Calu3 (cell line): ENCODE measurements at regions not wholly inside any gene's neighbourhood (a gene's known extent, or its start where the extent isn't known, plus 50 kb on each side); places are given as distances from the start of the nearest gene placed in this dataset.

Experiments used
- BruUV-seq: library from RNA; stranded (reverse); fragments of 400-500 nt; replicated peaks from 2 replicates; lab custom pipeline; 2021; lab: Mats Ljungman, UMichigan
- CTCF ChIA-PET: fragments of 300-600 bp; sonication (Branson Sonifier 250); formaldehyde crosslinking; loops from one replicate; lab custom pipeline; 2022; ENCODE audit warnings: antibody characterized with exemption; lab: Charles Lee
- DNase-seq: peaks from one replicate; pipeline ENCODE4 v3.0.0; 2022
- H3K27ac Mint-ChIP-seq: one replicate; pipeline ENCODE4 v1.8.0; 2022; ENCODE audit warnings: mixed read lengths; ENCODE audit not compliant: unreplicated experiment
- H3K27me3 Mint-ChIP-seq: one replicate; pipeline ENCODE4 v1.8.0; 2022; ENCODE audit warnings: mixed read lengths; ENCODE audit not compliant: unreplicated experiment
- H3K36me3 Mint-ChIP-seq: one replicate; pipeline ENCODE4 v1.8.0; 2022; ENCODE audit warnings: mild to moderate bottlenecking, moderate library complexity, mixed read lengths; ENCODE audit not compliant: insufficient read depth, unreplicated experiment
- H3K4me1 Mint-ChIP-seq: one replicate; pipeline ENCODE4 v1.8.0; 2022; ENCODE audit warnings: mild to moderate bottlenecking, low read depth, mixed read lengths; ENCODE audit not compliant: unreplicated experiment
- H3K4me3 Mint-ChIP-seq: one replicate; pipeline ENCODE4 v1.8.0; 2022; ENCODE audit warnings: mild to moderate bottlenecking, low read depth, moderate library complexity, mixed read lengths; ENCODE audit not compliant: unreplicated experiment
- H3K9me3 Mint-ChIP-seq: one replicate; pipeline ENCODE4 v1.8.0; 2022; ENCODE audit warnings: low read depth, mixed read lengths; ENCODE audit not compliant: unreplicated experiment
- CTCF ChIP-seq: fragments of 200-600 bp; IDR thresholded peaks from one replicate; pipeline ENCODE4 v1.8.0; 2022; ENCODE audit warnings: antibody characterized with exemption; ENCODE audit not compliant: unreplicated experiment
- intact Hi-C: fragments of 100-400 bp; cut with micrococcal nuclease; formaldehyde crosslinking; loops from one replicate; pipeline ENCODE4 v1.10.0; 2022; ENCODE audit not compliant: unreplicated experiment

- intact Hi-C loops: no loop called here
- DNase-seq: peak; percentile 10
- no peaks in the 10 kb centered on the region for H3K9me3 Mint-ChIP-seq
- peaks cover 17% of the 10 kb centered on the region for H3K27me3 Mint-ChIP-seq
- TF ChIP-seq CTCF: no peak
- BruUV-seq: no TSS peak
- CTCF ChIA-PET: interaction anchor here (0.6 kb wide), 1 partner anchor 121 kb away, joined by 3 read pairs; no protein-coding TSS in a partner anchor
- no peaks in the 10 kb centered on the region for H3K36me3 Mint-ChIP-seq
- H3K4me3 Mint-ChIP-seq: no peak overlapping the region
- H3K4me1 Mint-ChIP-seq: no peaks in the 10 kb centered on the region
- no peak overlapping the region for H3K27ac Mint-ChIP-seq
These were observed 367.9 kb downstream of the MN1 start for GRCh38 chr22:27433585-27434190.

- DNase-seq: no peak
- no peak for TF ChIP-seq CTCF
- intact Hi-C loops: no loop called here
- H3K4me1 Mint-ChIP-seq: no peaks in the 10 kb centered on the region
- no peaks in the 10 kb centered on the region for H3K9me3 Mint-ChIP-seq
- peaks cover 13% of the 10 kb centered on the region for H3K27me3 Mint-ChIP-seq
- no peaks in the 10 kb centered on the region for H3K36me3 Mint-ChIP-seq
- BruUV-seq: no TSS peak
- no peak overlapping the region for H3K27ac Mint-ChIP-seq
- CTCF ChIA-PET: interaction anchor here (0.6 kb wide), 1 partner anchor 366 kb away, joined by 8 read pairs; no protein-coding TSS in a partner anchor
- no peak overlapping the region for H3K4me3 Mint-ChIP-seq
These were observed 366.7 kb downstream of the MN1 start for GRCh38 chr22:27434898-27435297.

- Mint-ChIP-seq H3K4me3 (no peak overlapping the region), H3K27me3 (peaks cover 19% of the 10 kb centered on the region), H3K9me3 (no peaks in the 10 kb centered on the region), H3K36me3 (no peaks in the 10 kb centered on the region), H3K4me1 (no peaks in the 10 kb centered on the region), H3K27ac (no peak overlapping the region)
- no TSS peak for BruUV-seq
- TF ChIP-seq CTCF: no peak
- intact Hi-C loops: no loop called here
- DNase-seq: no peak
- CTCF ChIA-PET: no interaction called here
These were observed 365.5 kb downstream of the MN1 start for GRCh38 chr22:27435844-27436576.

GRCh38 chr22:27436591-27436990, 365.0 kb downstream of the MN1 start:
- intact Hi-C loops: no loop called here
- Mint-ChIP-seq H3K27ac (no peak overlapping the region), H3K27me3 (peaks cover 25% of the 10 kb centered on the region), H3K9me3 (no peaks in the 10 kb centered on the region), H3K4me3 (no peak overlapping the region), H3K36me3 (no peaks in the 10 kb centered on the region), H3K4me1 (no peaks in the 10 kb centered on the region)
- CTCF ChIA-PET: no interaction called here
- BruUV-seq: no TSS peak
- no peak for TF ChIP-seq CTCF
- no peak for DNase-seq
